SU-DHL-6 (cell line): ENCODE measurements at regions not wholly inside any gene's neighbourhood (a gene's known extent, or its start where the extent isn't known, plus 50 kb on each side); places are given as distances from the start of the nearest gene placed in this dataset.
A peak's percentile ranks its signal among the peaks of the same experiment; 100 is the strongest.

Experiments used
- H2AFZ ChIP-seq: fragments of 200-600 bp; sonication (generic); 2 replicates; pipeline ENCODE4 v1.6.1; 2014; ENCODE audit warnings: low read depth, mild to moderate bottlenecking, moderate library complexity, mixed read lengths, antibody characterized with exemption, low read length; ENCODE audit not compliant: severe bottlenecking
- H3F3A ChIP-seq: fragments of 200-600 bp; shearing (Covaris generic); 2 replicates; pipeline ENCODE4 v1.6.0; 2016; ENCODE audit warnings: antibody characterized with exemption, mild to moderate bottlenecking; ENCODE audit not compliant: insufficient read depth
- H3K27ac ChIP-seq: fragments of 200-600 bp; sonication (generic); 2 replicates; pipeline ENCODE4 v1.5.1; 2016; ENCODE audit warnings: low read depth, mild to moderate bottlenecking, low read length, moderate library complexity, mixed read lengths
- H3K27me3 ChIP-seq: fragments of 200-600 bp; sonication (generic), shearing (Covaris generic); 2 replicates; pipeline ENCODE4 v1.6.0; 2014; ENCODE audit warnings: mild to moderate bottlenecking, low read length
- H3K36me3 ChIP-seq: fragments of 200-600 bp; sonication (generic); 2 replicates; pipeline ENCODE4 v1.6.1; 2014; ENCODE audit warnings: mild to moderate bottlenecking, low read length, mixed read lengths
- H3K4me2 ChIP-seq: fragments of 300-600, 200-600 bp; shearing (Covaris generic), sonication (generic); 2 replicates; pipeline ENCODE4 v1.6.0; 2014; ENCODE audit warnings: low read length, low read depth, mild to moderate bottlenecking; ENCODE audit not compliant: poor library complexity, severe bottlenecking
- H3K4me3 ChIP-seq: fragments of 200-600 bp; sonication (generic); 2 replicates; pipeline ENCODE4 v1.5.1; 2014; ENCODE audit warnings: antibody characterized with exemption, low read length, mild to moderate bottlenecking, mixed read lengths; ENCODE audit not compliant: insufficient read depth, poor library complexity, severe bottlenecking
- H3K79me2 ChIP-seq: fragments of 200-600 bp; sonication (generic); 2 replicates; pipeline ENCODE4 v1.6.1; 2014; ENCODE audit warnings: mild to moderate bottlenecking, low read length, moderate library complexity; ENCODE audit not compliant: insufficient read depth
- H3K9ac ChIP-seq: fragments of 200-600 bp; sonication (generic); 2 replicates; pipeline ENCODE4 v1.7.0; 2014; ENCODE audit warnings: mild to moderate bottlenecking, low read length
- H3K9me2 ChIP-seq: fragments of 200-600 bp; sonication (generic); replicated peaks from 2 replicates; pipeline ENCODE4 v1.6.1; 2014; ENCODE audit warnings: low read length; ENCODE audit not compliant: insufficient read depth
- H3K9me3 ChIP-seq: fragments of 200-600 bp; sonication (generic); 2 replicates; pipeline ENCODE4 v1.6.1; 2014; ENCODE audit warnings: low read length, mixed read lengths; ENCODE audit not compliant: insufficient read depth
- H4K20me1 ChIP-seq: fragments of 200-600 bp; sonication (generic); 2 replicates; pipeline ENCODE4 v1.6.1; 2014; ENCODE audit warnings: low read depth, mild to moderate bottlenecking, antibody characterized with exemption, low read length, moderate library complexity, mixed read lengths
- EZH2phosphoT487 ChIP-seq: fragments of 200-600 bp; sonication (generic), shearing (Covaris generic); conservative IDR thresholded peaks from 2 replicates; pipeline ENCODE4 v1.6.1; 2018; ENCODE audit warnings: mild to moderate bottlenecking, antibody characterized with exemption, low read length, moderate library complexity, mixed read lengths
- TF ChIP-seq, protein P1 (sequence below): fragments of 200-600 bp; sonication (generic); IDR thresholded peaks from one replicate; pipeline ENCODE4 v1.5.1; 2017; ENCODE audit warnings: antibody characterized with exemption, mild to moderate bottlenecking, low read length, moderate library complexity; ENCODE audit not compliant: insufficient read depth, poor library complexity, severe bottlenecking

GRCh38 chr5:106759152-106759551, 911.6 kb downstream of the EFNA5 start:
- H3K36me3 ChIP-seq = no peaks in the 10 kb centered on the region
- H3K9me3 ChIP-seq = no peaks in the 10 kb centered on the region
- no peak for TF ChIP-seq EZH2phosphoT487
- TF ChIP-seq, protein P1, sequence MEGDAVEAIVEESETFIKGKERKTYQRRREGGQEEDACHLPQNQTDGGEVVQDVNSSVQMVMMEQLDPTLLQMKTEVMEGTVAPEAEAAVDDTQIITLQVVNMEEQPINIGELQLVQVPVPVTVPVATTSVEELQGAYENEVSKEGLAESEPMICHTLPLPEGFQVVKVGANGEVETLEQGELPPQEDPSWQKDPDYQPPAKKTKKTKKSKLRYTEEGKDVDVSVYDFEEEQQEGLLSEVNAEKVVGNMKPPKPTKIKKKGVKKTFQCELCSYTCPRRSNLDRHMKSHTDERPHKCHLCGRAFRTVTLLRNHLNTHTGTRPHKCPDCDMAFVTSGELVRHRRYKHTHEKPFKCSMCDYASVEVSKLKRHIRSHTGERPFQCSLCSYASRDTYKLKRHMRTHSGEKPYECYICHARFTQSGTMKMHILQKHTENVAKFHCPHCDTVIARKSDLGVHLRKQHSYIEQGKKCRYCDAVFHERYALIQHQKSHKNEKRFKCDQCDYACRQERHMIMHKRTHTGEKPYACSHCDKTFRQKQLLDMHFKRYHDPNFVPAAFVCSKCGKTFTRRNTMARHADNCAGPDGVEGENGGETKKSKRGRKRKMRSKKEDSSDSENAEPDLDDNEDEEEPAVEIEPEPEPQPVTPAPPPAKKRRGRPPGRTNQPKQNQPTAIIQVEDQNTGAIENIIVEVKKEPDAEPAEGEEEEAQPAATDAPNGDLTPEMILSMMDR = no peak
- no peak overlapping the region for H2AFZ ChIP-seq
- H3K9ac ChIP-seq = no peak overlapping the region
- no peak overlapping the region for H3K27ac ChIP-seq
- H3K4me3 ChIP-seq = no peak overlapping the region
- H4K20me1 ChIP-seq = no peaks in the 10 kb centered on the region
- H3K9me2 ChIP-seq = no peaks in the 10 kb centered on the region
- H3F3A ChIP-seq = no peaks in the 10 kb centered on the region
- no peaks in the 10 kb centered on the region for H3K79me2 ChIP-seq
- no peak overlapping the region for H3K4me2 ChIP-seq
- no peaks in the 10 kb centered on the region for H3K27me3 ChIP-seq

GRCh38 chr5:106757672-106758071, 913.1 kb downstream of the EFNA5 start:
- Histone ChIP-seq H3K36me3 (no peaks in the 10 kb centered on the region), H4K20me1 (no peaks in the 10 kb centered on the region), H2AFZ (no peak overlapping the region), H3K9me2 (no peaks in the 10 kb centered on the region), H3K79me2 (no peaks in the 10 kb centered on the region), H3K27me3 (no peaks in the 10 kb centered on the region), H3K27ac (no peak overlapping the region), H3K4me2 (no peak overlapping the region), H3K9ac (no peak overlapping the region), H3K9me3 (no peaks in the 10 kb centered on the region), H3F3A (no peaks in the 10 kb centered on the region), H3K4me3 (no peak overlapping the region)
- TF ChIP-seq EZH2phosphoT487 = no peak
- TF ChIP-seq, protein P1 = no peak

DNA sequence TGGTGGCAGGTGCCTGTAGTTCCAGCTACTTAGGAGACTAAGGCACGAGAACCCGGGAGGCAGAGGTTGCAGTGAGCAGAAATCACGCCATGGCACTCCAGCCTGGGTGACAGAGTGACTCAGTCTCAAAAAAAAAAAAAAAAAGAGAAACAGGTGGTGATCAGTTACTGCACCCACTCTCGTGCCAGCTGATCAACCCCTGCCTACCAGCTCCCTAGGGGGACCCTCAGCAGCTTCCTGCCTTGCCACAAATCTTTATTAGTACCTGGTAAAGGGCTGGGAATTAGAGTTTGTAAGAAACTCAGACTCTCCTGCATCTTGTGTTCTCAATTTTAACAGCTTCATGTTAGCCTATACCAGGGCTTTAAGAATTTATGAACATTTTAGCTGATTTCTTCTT, 914.9 kb downstream of the EFNA5 start:
- TF ChIP-seq, protein P1 = no peak
- TF ChIP-seq EZH2phosphoT487 = no peak
- H3F3A ChIP-seq = no peaks in the 10 kb centered on the region
- H3K4me2 ChIP-seq = no peak overlapping the region
- H3K9me3 ChIP-seq = no peaks in the 10 kb centered on the region
- no peaks in the 10 kb centered on the region for H3K9me2 ChIP-seq
- H4K20me1 ChIP-seq = no peaks in the 10 kb centered on the region
- no peaks in the 10 kb centered on the region for H3K27me3 ChIP-seq
- no peak overlapping the region for H3K9ac ChIP-seq
- peak overlapping the region; percentile 41 for H2AFZ ChIP-seq
- no peaks in the 10 kb centered on the region for H3K36me3 ChIP-seq
- H3K79me2 ChIP-seq = no peaks in the 10 kb centered on the region
- H3K4me3 ChIP-seq = no peak overlapping the region
- no peak overlapping the region for H3K27ac ChIP-seq

DNA sequence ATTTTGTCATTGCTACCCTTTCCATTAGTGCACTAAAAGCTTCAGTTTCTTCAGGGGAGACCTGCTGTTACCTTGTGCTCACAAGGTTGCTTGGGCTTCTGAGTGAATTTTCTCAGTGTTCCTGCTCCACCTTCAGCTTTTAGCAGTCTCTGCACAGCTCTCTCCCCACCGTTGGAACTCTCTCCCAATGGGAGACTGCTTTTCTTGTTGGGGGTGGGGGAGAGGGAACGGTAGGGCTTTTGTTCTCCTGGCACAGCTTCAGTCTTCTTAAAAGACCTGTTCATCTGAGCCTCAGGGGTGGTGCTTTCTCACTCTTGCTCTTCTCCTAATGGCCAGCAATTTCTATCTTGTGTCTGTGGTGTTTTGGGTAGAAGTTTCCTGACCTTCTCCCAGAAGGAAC, 915.7 kb downstream of the EFNA5 start:
- H3K4me2 ChIP-seq = no peak overlapping the region
- TF ChIP-seq, protein P1 = no peak
- TF ChIP-seq EZH2phosphoT487 = no peak
- H3K9me3 ChIP-seq = no peaks in the 10 kb centered on the region
- H3K79me2 ChIP-seq = no peaks in the 10 kb centered on the region
- no peaks in the 10 kb centered on the region for H3K27me3 ChIP-seq
- H3K9ac ChIP-seq = no peak overlapping the region
- no peak overlapping the region for H3K27ac ChIP-seq
- H3K9me2 ChIP-seq = no peaks in the 10 kb centered on the region
- H3F3A ChIP-seq = no peaks in the 10 kb centered on the region
- no peaks in the 10 kb centered on the region for H3K36me3 ChIP-seq
- no peak overlapping the region for H2AFZ ChIP-seq
- no peaks in the 10 kb centered on the region for H4K20me1 ChIP-seq
- no peak overlapping the region for H3K4me3 ChIP-seq
